Hepatocyte (in vitro differentiated cells): ENCODE measurements at regions not wholly inside any gene's neighbourhood (a gene's known extent, or its start where the extent isn't known, plus 50 kb on each side); places are given as distances from the start of the nearest gene placed in this dataset.

Experiments
- DNase-seq: peaks from one replicate; pipeline ENCODE4 v3.0.0-alpha.2; 2016; ENCODE audit warnings: low spot score
- H2AFZ ChIP-seq: fragments of 200-600 bp; sonication (generic); 2 replicates; pipeline ENCODE4 v1.6.0; 2016; ENCODE audit warnings: antibody characterized with exemption, mild to moderate bottlenecking
- H3K27ac ChIP-seq: fragments of 200-600 bp; sonication (generic); 2 replicates; pipeline ENCODE4 v1.5.1; 2016; ENCODE audit warnings: mild to moderate bottlenecking
- H3K27me3 ChIP-seq: fragments of 200-600 bp; sonication (generic); 2 replicates; pipeline ENCODE4 v1.6.1; 2016
- H3K36me3 ChIP-seq: fragments of 200-600 bp; sonication (generic); replicated peaks from 2 replicates; pipeline ENCODE4 v1.5.1; 2016; ENCODE audit warnings: low read depth; ENCODE audit not compliant: insufficient read depth
- H3K4me1 ChIP-seq: fragments of 200-600 bp; sonication (generic); 2 replicates; pipeline ENCODE4 v1.5.1; 2016; ENCODE audit warnings: mild to moderate bottlenecking, moderate library complexity; ENCODE audit not compliant: insufficient read depth
- H3K4me2 ChIP-seq: fragments of 200-600 bp; sonication (generic); 2 replicates; pipeline ENCODE4 v1.6.0; 2016
- H3K4me3 ChIP-seq: fragments of 200-600 bp; sonication (generic); 2 replicates; pipeline ENCODE4 v1.5.1; 2016; ENCODE audit warnings: mild to moderate bottlenecking
- H3K79me2 ChIP-seq: fragments of 200-600 bp; sonication (generic); 2 replicates; pipeline ENCODE4 v1.6.0; 2017; ENCODE audit warnings: mild to moderate bottlenecking
- H3K9me2 ChIP-seq: fragments of 200-600 bp; sonication (generic); replicated peaks from 2 replicates; pipeline ENCODE4 v1.6.0; 2017; ENCODE audit warnings: mild to moderate bottlenecking; ENCODE audit not compliant: insufficient read depth
- H3K9me3 ChIP-seq: fragments of 200-600 bp; sonication (generic); 2 replicates; pipeline ENCODE4 v1.5.1; 2016; ENCODE audit warnings: low read depth, mild to moderate bottlenecking
- H4K20me1 ChIP-seq: fragments of 200-600 bp; sonication (generic); 2 replicates; pipeline ENCODE4 v1.6.0; 2016; ENCODE audit warnings: mild to moderate bottlenecking; ENCODE audit not compliant: insufficient read depth, poor library complexity, severe bottlenecking
- EZH2 ChIP-seq: fragments of 200-600 bp; sonication (generic); IDR thresholded peaks from 2 replicates; pipeline ENCODE4 v1.6.1; 2016; ENCODE audit warnings: antibody characterized with exemption, mild to moderate bottlenecking, borderline replicate concordance
- EZH2phosphoT487 ChIP-seq: fragments of 200-600 bp; sonication (generic); IDR thresholded peaks from one replicate; pipeline ENCODE4 v1.6.1; 2018; ENCODE audit warnings: antibody characterized with exemption, mild to moderate bottlenecking, low read depth, moderate library complexity; ENCODE audit not compliant: unreplicated experiment, severe bottlenecking
- WGBS: methylation state at CpG from one replicate; pipeline ENCODE4 v1.1.6; 2016; ENCODE audit warnings: low lambda C conversion rate; ENCODE audit errors: missing lambda C conversion rate; 5-methylcytosine and 5-hydroxymethylcytosine counted together
- TF ChIP-seq, protein P1 (sequence below): fragments of 200-600 bp; sonication (generic); IDR thresholded peaks from 2 replicates; pipeline ENCODE4 v1.5.1; 2016; ENCODE audit warnings: antibody characterized with exemption, mild to moderate bottlenecking; ENCODE audit not compliant: poor library complexity

DNA sequence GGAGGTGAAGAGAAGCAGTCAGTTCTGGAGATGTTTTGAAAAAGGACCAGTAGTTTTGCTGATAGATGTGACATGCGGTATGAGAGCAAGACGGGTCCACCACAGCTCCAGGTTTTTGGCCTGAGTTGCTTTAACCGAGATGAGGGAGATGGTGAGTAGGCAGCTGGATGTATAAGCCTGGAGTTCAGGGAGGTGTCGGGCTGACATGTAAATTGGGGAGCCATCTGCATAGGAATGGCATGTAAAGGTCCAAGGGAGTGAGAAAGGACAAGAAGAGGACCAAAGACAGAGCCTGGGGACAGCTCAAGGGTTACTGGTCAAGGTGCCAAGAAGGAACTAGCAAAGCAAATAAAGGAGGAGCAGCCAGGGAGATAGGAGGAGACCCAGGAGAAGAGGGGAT, 503.7 kb downstream of the MATN1 start:
- DNase-seq: no peak

DNA sequence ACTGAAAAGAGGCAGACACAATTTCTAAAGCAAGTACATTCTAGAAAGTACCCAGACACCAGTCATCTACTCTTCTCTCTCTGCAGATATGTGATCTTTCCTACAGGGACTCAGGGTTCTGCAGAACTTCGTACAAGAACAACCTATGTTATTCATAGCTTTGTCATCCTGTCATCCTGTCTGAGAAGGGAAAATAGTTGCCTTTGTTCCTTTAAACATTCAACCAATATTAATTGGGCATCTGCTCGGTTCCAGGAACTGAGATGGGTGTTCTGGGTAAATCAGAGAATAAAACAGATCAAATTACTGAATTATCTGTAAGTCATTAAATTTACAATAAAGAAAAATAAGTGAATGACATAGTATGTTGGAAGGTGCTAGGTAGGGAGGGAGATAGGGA, 504.9 kb downstream of the MATN1 start:
- 52% methylated on average over 2 of the region's 2 CpGs for WGBS

More for the DNA sequence above, 503.7 kb downstream of the MATN1 start:
- Histone ChIP-seq H3K9me3 (no peaks in the 10 kb centered on the region), H3K27ac (no peak overlapping the region), H3K36me3 (no peaks in the 10 kb centered on the region), H3K9me2 (no peaks in the 10 kb centered on the region), H3K4me2 (no peak overlapping the region), H3K27me3 (no peaks in the 10 kb centered on the region), H3K4me3 (no peak overlapping the region), H4K20me1 (no peaks in the 10 kb centered on the region), H3K79me2 (no peaks in the 10 kb centered on the region), H2AFZ (no peak overlapping the region), H3K4me1 (no peaks in the 10 kb centered on the region)
- 81% methylated on average over 4 of the region's 4 CpGs for WGBS
- TF ChIP-seq EZH2phosphoT487 (no peak), EZH2 (no peak)
- TF ChIP-seq, protein P1, sequence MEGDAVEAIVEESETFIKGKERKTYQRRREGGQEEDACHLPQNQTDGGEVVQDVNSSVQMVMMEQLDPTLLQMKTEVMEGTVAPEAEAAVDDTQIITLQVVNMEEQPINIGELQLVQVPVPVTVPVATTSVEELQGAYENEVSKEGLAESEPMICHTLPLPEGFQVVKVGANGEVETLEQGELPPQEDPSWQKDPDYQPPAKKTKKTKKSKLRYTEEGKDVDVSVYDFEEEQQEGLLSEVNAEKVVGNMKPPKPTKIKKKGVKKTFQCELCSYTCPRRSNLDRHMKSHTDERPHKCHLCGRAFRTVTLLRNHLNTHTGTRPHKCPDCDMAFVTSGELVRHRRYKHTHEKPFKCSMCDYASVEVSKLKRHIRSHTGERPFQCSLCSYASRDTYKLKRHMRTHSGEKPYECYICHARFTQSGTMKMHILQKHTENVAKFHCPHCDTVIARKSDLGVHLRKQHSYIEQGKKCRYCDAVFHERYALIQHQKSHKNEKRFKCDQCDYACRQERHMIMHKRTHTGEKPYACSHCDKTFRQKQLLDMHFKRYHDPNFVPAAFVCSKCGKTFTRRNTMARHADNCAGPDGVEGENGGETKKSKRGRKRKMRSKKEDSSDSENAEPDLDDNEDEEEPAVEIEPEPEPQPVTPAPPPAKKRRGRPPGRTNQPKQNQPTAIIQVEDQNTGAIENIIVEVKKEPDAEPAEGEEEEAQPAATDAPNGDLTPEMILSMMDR: no peak

DNA sequence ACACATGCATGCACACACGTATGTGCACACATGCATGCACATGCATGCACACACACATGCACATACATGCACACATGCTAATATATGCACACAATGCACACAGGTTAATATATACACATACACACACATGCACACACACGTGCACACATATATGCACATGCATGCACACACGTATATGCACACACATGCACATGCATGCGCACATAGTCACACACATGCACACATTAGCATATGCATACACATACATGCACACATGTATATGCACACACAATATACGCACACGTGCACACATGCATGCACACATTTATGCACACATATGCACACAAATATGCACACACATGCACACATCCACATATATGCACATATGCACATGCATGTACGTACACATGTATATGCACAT, 506.8 kb downstream of the MATN1 start:
- Histone ChIP-seq H2AFZ (no peak overlapping the region), H3K79me2 (no peaks in the 10 kb centered on the region)

More for the DNA sequence above, 504.9 kb downstream of the MATN1 start:
- no peaks in the 10 kb centered on the region for H4K20me1 ChIP-seq
- H3K36me3 ChIP-seq: no peaks in the 10 kb centered on the region
- H3K4me3 ChIP-seq: no peak overlapping the region
- no peaks in the 10 kb centered on the region for H3K27me3 ChIP-seq
- H3K4me2 ChIP-seq: no peak overlapping the region
- H3K9me3 ChIP-seq: no peaks in the 10 kb centered on the region
- no peaks in the 10 kb centered on the region for H3K4me1 ChIP-seq
- H2AFZ ChIP-seq: no peak overlapping the region
- no peak overlapping the region for H3K27ac ChIP-seq
- TF ChIP-seq EZH2phosphoT487 (no peak), EZH2 (no peak)
- TF ChIP-seq, protein P1: no peak
- no peaks in the 10 kb centered on the region for H3K9me2 ChIP-seq
- DNase-seq: no peak
- H3K79me2 ChIP-seq: no peaks in the 10 kb centered on the region

More for the DNA sequence above, 506.8 kb downstream of the MATN1 start:
- TF ChIP-seq, protein P1: no peak
- no peak for TF ChIP-seq EZH2
- no peak for DNase-seq
- Histone ChIP-seq H3K36me3 (no peaks in the 10 kb centered on the region), H3K27me3 (no peaks in the 10 kb centered on the region), H3K4me3 (no peak overlapping the region), H3K4me2 (no peak overlapping the region), H3K9me3 (no peaks in the 10 kb centered on the region), H3K9me2 (no peaks in the 10 kb centered on the region), H3K27ac (no peak overlapping the region), H4K20me1 (no peaks in the 10 kb centered on the region), H3K4me1 (no peaks in the 10 kb centered on the region)
- 97% methylated on average over 7 of the region's 7 CpGs for WGBS
